ENCODE measurements at regions not wholly inside any gene's neighbourhood (a gene's known extent, or its start where the extent isn't known, plus 50 kb on each side); places are given as distances from the start of the nearest gene placed in this dataset.

DNA sequence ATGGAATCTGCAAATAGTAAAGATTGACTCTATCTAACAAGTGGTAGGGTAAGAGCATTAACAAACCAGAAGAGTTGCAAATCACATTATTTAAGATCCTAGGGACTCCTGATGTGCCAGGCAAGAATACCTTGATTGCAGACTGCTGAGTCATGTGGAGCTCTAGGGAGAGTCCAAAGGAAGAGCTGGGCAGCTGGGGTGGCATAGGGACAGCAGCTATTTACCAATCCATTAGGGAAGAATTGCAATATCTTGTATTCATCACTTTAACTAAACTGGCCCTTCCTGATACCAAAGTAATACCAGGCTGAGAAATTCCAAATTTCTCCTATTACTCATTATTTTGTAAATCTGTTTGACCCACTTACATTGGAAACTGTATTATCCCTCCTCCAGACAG, 52.2 kb upstream of the ACP3 start:
- TF ChIP-seq, protein P1, sequence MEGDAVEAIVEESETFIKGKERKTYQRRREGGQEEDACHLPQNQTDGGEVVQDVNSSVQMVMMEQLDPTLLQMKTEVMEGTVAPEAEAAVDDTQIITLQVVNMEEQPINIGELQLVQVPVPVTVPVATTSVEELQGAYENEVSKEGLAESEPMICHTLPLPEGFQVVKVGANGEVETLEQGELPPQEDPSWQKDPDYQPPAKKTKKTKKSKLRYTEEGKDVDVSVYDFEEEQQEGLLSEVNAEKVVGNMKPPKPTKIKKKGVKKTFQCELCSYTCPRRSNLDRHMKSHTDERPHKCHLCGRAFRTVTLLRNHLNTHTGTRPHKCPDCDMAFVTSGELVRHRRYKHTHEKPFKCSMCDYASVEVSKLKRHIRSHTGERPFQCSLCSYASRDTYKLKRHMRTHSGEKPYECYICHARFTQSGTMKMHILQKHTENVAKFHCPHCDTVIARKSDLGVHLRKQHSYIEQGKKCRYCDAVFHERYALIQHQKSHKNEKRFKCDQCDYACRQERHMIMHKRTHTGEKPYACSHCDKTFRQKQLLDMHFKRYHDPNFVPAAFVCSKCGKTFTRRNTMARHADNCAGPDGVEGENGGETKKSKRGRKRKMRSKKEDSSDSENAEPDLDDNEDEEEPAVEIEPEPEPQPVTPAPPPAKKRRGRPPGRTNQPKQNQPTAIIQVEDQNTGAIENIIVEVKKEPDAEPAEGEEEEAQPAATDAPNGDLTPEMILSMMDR (conservative IDR thresholded peaks at IDR 0.05; ENCODE audit: low read depth, low read length): no peak
- TF ChIP-seq EZH2 (IDR thresholded peaks at IDR 0.05; ENCODE audit: low read length, unreplicated experiment): no peak
- TF ChIP-seq EZH2phosphoT487 (IDR thresholded peaks at IDR 0.05; ENCODE audit: borderline replicate concordance, low read length): no peak

All from PC-3 (cell line).